Sigmoid colon (tissue), 6 donors: ENCODE measurements at regions not wholly inside any gene's neighbourhood (a gene's known extent, or its start where the extent isn't known, plus 50 kb on each side); places are given as distances from the start of the nearest gene placed in this dataset.
"Not testable (repeated sequence)": the region's sequence is repeated elsewhere in the genome, so short reads cannot be mapped to it uniquely, and the experiment has no call there.

Experiments
- DNase-seq: peaks from one replicate; pipeline ENCODE4 v3.0.0-alpha.2; 2019
- H3K27ac ChIP-seq, 4 donors: fragments of 200-600 bp; sonication (generic); one replicate each; pipeline ENCODE4 v1.5.1; 2016 to 2019; ENCODE audit warnings: mild to moderate bottlenecking in 1 of 4
- H3K27me3 ChIP-seq, 3 donors: fragments of 200-600 bp; sonication (generic); one replicate each; pipeline ENCODE4 v1.5.1; 2019; ENCODE audit warnings: mild to moderate bottlenecking in 1 of 3
- H3K36me3 ChIP-seq, 4 donors: fragments of 200-600 bp; sonication (generic); one replicate each; pipeline ENCODE4 v1.5.1; 2016 to 2019
- H3K4me1 ChIP-seq, 4 donors: fragments of 200-600 bp; sonication (generic); one replicate each; pipeline ENCODE4 v1.5.1; 2017 to 2019
- H3K4me3 ChIP-seq, 4 donors: fragments of 200-600 bp; sonication (generic); one replicate each; pipeline ENCODE4 v1.5.1; 2017 to 2019; ENCODE audit warnings: mild to moderate bottlenecking in 2 of 4, moderate library complexity in 1 of 4
- H3K9me3 ChIP-seq, 4 donors: fragments of 200-600 bp in 3 of 4; sonication (generic) in 3 of 4; one replicate each; pipeline versions ENCODE4 v1.5.1 to v1.6.1; 2013 to 2019
- CTCF ChIP-seq, 4 experiments: fragments of 450-650 bp in 3 of 4; fragments of 200-600 bp in 1 of 4; IDR thresholded peaks; one replicate each; pipeline ENCODE4 v1.5.1; 2016 to 2019; ENCODE audit warnings: antibody characterized with exemption in 4 of 4, mild to moderate bottlenecking in 3 of 4, moderate library complexity in 2 of 4
- EP300 ChIP-seq, 4 donors: sonication (generic); formaldehyde crosslinking; IDR thresholded peaks; one replicate each; pipeline ENCODE4 v1.6.1; 2017; ENCODE audit warnings: antibody characterized with exemption in 4 of 4
- POLR2A ChIP-seq, 2 donors: fragments of 450-650 bp; IDR thresholded peaks; one replicate each; pipeline ENCODE4 v1.6.1; 2016; ENCODE audit warnings: antibody characterized with exemption in 2 of 2, mild to moderate bottlenecking in 2 of 2, moderate library complexity in 2 of 2
- POLR2AphosphoS5 ChIP-seq, 4 donors: sonication (generic); formaldehyde crosslinking; IDR thresholded peaks; one replicate each; pipeline ENCODE4 v1.6.1; 2017; ENCODE audit warnings: antibody characterized with exemption in 4 of 4
- WGBS, 2 donors: extraction: QIAGEN DNeasy Blood & Tissue Kit; methylation state at CpG; one replicate each; pipeline ENCODE4 v1.1.7; 2013; 5-methylcytosine and 5-hydroxymethylcytosine counted together
- intact Hi-C: fragments of 100-400 bp; cut with DNase I; formaldehyde crosslinking; loops from one replicate; pipeline ENCODE4 v1.15.1; 2023
- donor health status: healthy with polysubstance abuse.
- donor health status: healthy.

GRCh38 chr14:48568252-48568651 lies 892.8 kb upstream of the MDGA2 start:
- H3K36me3 ChIP-seq, result no peaks in the 10 kb centered on the region
- no peak overlapping the region for H3K4me3 ChIP-seq
- intact Hi-C loops, result no loop called here
- no peaks in the 10 kb centered on the region for H3K27me3 ChIP-seq
- no peak overlapping the region for H3K27ac ChIP-seq
- H3K4me1 ChIP-seq, result no peaks in the 10 kb centered on the region
- H3K9me3 ChIP-seq, result no peaks in the 10 kb centered on the region
- TF ChIP-seq EP300 (IDR thresholded peaks at IDR 0.05) (no peak), POLR2A (IDR thresholded peaks at IDR 0.05) (no peak), POLR2AphosphoS5 (IDR thresholded peaks at IDR 0.05) (no peak), CTCF (IDR thresholded peaks at IDR 0.05) (no peak)
- DNase-seq, result no peak
- WGBS, 2 donors, result 80 to 91% methylated on average over 1 of the region's 1 CpG

- WGBS, 2 donors, result 82% methylated on average over 3 of the region's 3 CpGs
- H3K4me1 ChIP-seq, result no peaks in the 10 kb centered on the region
- H3K36me3 ChIP-seq, result no peaks in the 10 kb centered on the region
- no peaks in the 10 kb centered on the region for H3K9me3 ChIP-seq
- no peak overlapping the region for H3K4me3 ChIP-seq
- intact Hi-C loops, result no loop called here
- no peak for DNase-seq
- H3K27ac ChIP-seq, result no peak overlapping the region
- H3K27me3 ChIP-seq, result no peaks in the 10 kb centered on the region
- no peak for TF ChIP-seq POLR2A (IDR thresholded peaks at IDR 0.05)
- no peak for TF ChIP-seq POLR2AphosphoS5 (IDR thresholded peaks at IDR 0.05)
- no peak for TF ChIP-seq CTCF (IDR thresholded peaks at IDR 0.05)
- TF ChIP-seq EP300 (IDR thresholded peaks at IDR 0.05), result no peak
Observed at GRCh38 chr14:48563489-48563888, 888.1 kb upstream of the MDGA2 start.

- not testable (repeated sequence) for H3K36me3 ChIP-seq
Observed at GRCh38 chr14:48561438-48561837, 886.0 kb upstream of the MDGA2 start.

GRCh38 chr14:48560421-48560820 lies 885.0 kb upstream of the MDGA2 start:
- H3K27ac ChIP-seq, result no peak overlapping the region
- DNase-seq, result no peak
- H3K36me3 ChIP-seq, result no peaks in the 10 kb centered on the region
- intact Hi-C loops, result no loop called here
- WGBS, 2 donors, result 25 to 53% methylated on average over 4 of the region's 4 CpGs
- H3K4me1 ChIP-seq, result no peaks in the 10 kb centered on the region
- no peaks in the 10 kb centered on the region for H3K9me3 ChIP-seq
- TF ChIP-seq EP300 (IDR thresholded peaks at IDR 0.05) (no peak), CTCF (IDR thresholded peaks at IDR 0.05) (no peak), POLR2AphosphoS5 (IDR thresholded peaks at IDR 0.05) (no peak), POLR2A (IDR thresholded peaks at IDR 0.05) (no peak)
- H3K4me3 ChIP-seq, result no peak overlapping the region
- no peaks in the 10 kb centered on the region for H3K27me3 ChIP-seq

More at GRCh38 chr14:48561438-48561837, 886.0 kb upstream of the MDGA2 start:
- H3K27ac ChIP-seq, DNase-seq, H3K27me3 ChIP-seq, intact Hi-C loops, H3K4me3 ChIP-seq, H3K4me1 ChIP-seq, H3K9me3 ChIP-seq: not testable (repeated sequence)
- WGBS, 2 donors, result 52 to 65% methylated on average over 3 of the region's 3 CpGs

GRCh38 chr14:48553443-48553842 lies 878.0 kb upstream of the MDGA2 start:
- no peaks in the 10 kb centered on the region for H3K4me1 ChIP-seq
- no peak for TF ChIP-seq EP300 (IDR thresholded peaks at IDR 0.05)
- TF ChIP-seq CTCF (IDR thresholded peaks at IDR 0.05), result no peak
- TF ChIP-seq POLR2AphosphoS5 (IDR thresholded peaks at IDR 0.05), result no peak
- DNase-seq, result no peak
- no peak overlapping the region for H3K4me3 ChIP-seq
- H3K27ac ChIP-seq, result no peak overlapping the region
- H3K36me3 ChIP-seq, result no peaks in the 10 kb centered on the region
- intact Hi-C loops, result no loop called here
- H3K27me3 ChIP-seq, result no peaks in the 10 kb centered on the region
- peaks cover 0 to 4% (median 0%) of the 10 kb centered on the region in 4 donors for H3K9me3 ChIP-seq
